ENCODE measurements at regions not wholly inside any gene's neighbourhood (a gene's known extent, or its start where the extent isn't known, plus 50 kb on each side); places are given as distances from the start of the nearest gene placed in this dataset.

DNA sequence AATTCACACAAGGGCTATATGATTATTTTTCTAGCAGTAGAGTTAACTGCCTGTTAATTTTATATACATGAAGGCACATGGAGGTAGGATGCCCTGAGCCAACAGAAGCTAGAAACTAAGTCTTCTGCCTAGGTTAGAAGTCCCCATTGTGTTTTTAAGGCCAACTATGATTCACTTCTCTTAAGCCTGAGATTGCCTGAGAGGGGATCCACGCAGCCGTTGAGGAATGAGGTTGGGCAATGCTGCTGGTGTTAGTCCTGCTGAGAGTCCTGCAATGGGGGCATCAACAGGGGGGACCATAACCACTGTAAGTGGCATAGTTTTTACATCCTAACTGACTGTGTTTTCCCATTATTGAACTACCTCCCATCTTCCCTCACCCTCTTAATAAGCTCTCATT lies 60.1 kb upstream of the PFN2 start:
- ATAC-seq (replicated peaks) (no peak), DNase-seq (no peak)
- H3K4me1 Mint-ChIP-seq: no peaks in the 10 kb centered on the region
- peaks cover 4 to 11% of the 10 kb centered on the region in 2 donors for H3K9me3 Mint-ChIP-seq
- H3K27me3 Mint-ChIP-seq: peaks cover 21 to 28% of the 10 kb centered on the region in 2 donors
- no peak overlapping the region for H3K27ac Mint-ChIP-seq
- H3K4me3 Mint-ChIP-seq: no peak overlapping the region
- H3K36me3 Mint-ChIP-seq: no peaks in the 10 kb centered on the region

DNA sequence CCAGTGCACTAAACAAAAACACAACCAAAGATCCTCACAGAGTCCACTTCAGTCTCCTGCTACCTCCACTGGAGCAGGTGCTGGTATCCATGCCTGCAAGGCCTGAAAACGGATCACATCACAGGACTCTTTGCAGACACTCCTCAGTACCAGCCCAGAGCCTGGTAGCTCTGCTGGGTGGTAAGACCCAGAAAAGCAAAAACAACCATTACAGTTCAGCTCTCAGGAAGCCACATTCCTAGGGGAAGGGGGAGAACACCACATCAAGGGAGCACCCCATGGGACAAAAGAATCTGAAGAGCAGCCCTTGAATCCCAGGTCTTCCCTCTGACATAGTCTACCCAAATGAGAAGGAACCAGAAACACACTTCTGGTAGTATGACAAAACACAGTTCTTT lies 52.5 kb upstream of the PFN2 start:
- DNase-seq (no peak), ATAC-seq (replicated peaks) (no peak)
- peaks cover 23 to 32% of the 10 kb centered on the region in 2 donors for H3K9me3 Mint-ChIP-seq
- H3K4me1 Mint-ChIP-seq: peaks cover 0 to 3% of the 10 kb centered on the region in 2 donors
- peaks cover 4 to 8% of the 10 kb centered on the region in 2 donors for H3K36me3 Mint-ChIP-seq
- no peak overlapping the region for H3K4me3 Mint-ChIP-seq
- peaks cover 19 to 46% of the 10 kb centered on the region in 2 donors for H3K27me3 Mint-ChIP-seq
- no peak overlapping the region for H3K27ac Mint-ChIP-seq

DNA sequence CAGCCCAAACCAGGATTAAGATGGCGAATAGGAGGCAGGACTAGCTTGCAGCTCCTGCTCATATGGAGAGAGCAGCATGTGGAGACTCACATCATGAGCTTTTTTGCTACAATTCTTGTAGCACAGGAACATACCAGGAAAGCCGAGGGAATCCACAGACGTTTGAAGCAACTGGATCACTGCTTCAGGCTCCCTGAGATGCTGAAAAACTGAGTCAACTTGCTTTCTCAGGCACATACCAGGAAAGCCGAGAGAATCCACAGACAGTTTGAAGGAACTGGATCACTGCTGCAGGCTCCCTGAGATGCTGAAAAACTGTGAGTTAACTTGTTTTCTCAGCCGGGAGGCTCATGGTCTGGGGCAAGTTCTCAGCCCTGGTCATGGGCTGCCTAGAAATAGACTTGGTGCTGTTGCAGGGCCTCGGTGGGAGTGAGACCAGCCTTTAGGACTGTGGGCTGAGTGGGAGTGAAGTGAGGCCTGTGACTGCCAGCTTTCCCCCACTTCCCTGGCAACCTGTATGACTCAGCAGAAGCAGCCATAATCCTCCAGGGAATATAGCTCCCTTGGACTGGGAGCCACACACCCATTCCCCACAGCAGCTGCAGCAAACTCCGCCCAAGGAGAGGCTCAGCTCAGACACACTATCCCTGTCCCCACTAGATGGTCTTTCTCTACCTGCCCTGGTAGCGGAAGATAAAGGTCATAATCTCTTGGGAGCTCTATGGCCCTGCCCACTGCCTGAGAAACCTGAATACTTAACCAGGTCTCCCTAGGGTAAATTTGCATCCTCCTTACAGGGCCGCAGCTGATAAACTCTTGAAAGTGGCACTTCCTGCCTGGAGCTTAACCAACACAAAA lies 51.9 kb upstream of the PFN2 start:
- H3K9me3 Mint-ChIP-seq: peaks cover 23 to 27% of the 10 kb centered on the region in 2 donors

DNA sequence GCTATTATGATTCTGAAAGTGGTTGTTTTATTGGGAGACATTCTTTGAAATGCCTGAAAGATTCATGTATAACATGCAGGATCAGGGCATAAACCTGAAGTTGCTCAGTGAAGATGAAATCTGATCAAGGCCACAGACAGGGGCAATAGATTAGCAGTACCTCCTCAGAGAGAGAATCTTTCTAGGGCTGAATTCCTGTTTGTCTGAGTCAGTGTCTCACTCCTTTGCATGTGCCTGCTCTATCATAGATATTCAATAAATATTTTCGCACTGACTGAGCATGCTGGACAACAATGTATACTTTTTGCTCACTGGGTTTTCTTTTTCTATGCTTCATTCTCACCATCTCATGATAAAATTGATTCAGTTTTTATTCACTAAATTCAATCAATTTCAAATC lies 49.8 kb upstream of the PFN2 start:
- H3K27ac Mint-ChIP-seq: no peak overlapping the region
- DNase-seq: no peak
- H3K27me3 Mint-ChIP-seq: peaks cover 19 to 41% of the 10 kb centered on the region in 2 donors
- no peak overlapping the region for H3K4me3 Mint-ChIP-seq
- peaks cover 0 to 3% of the 10 kb centered on the region in 2 donors for H3K4me1 Mint-ChIP-seq
- peaks cover 18 to 20% of the 10 kb centered on the region in 2 donors for H3K9me3 Mint-ChIP-seq
- ATAC-seq (replicated peaks): no peak
- H3K36me3 Mint-ChIP-seq: peaks cover 4 to 8% of the 10 kb centered on the region in 2 donors

More for the DNA sequence above, 51.9 kb upstream of the PFN2 start:
- Mint-ChIP-seq H3K27me3 (peaks cover 25 to 47% of the 10 kb centered on the region in 2 donors), H3K4me1 (peaks cover 0 to 3% of the 10 kb centered on the region in 2 donors), H3K4me3 (no peak overlapping the region), H3K27ac (no peak overlapping the region), H3K36me3 (peaks cover 4 to 8% of the 10 kb centered on the region in 2 donors)
- no peak for DNase-seq
- no peak for ATAC-seq (replicated peaks)

Data from stimulated activated naive B cell treated with anti-CD40 and anti-IgM and Interleukin-4, amounts not matched to agents 10 μg/mL and 1 μg/mL and 100 μg/mL, for 72 hours (primary cell).